Adipocyte (in vitro differentiated cells): ENCODE measurements at regions not wholly inside any gene's neighbourhood (a gene's known extent, or its start where the extent isn't known, plus 50 kb on each side); places are given as distances from the start of the nearest gene placed in this dataset.
A peak's percentile ranks its signal among the peaks of the same experiment; 100 is the strongest.

Experiments used
- DNase-seq: peaks from one replicate; pipeline ENCODE4 v3.0.0-alpha.2; 2015; ENCODE audit warnings: low read depth
- H3K27me3 ChIP-seq: replicated peaks from 2 replicates; pipeline ENCODE4 v1.7.0; 2013; ENCODE audit warnings: mild to moderate bottlenecking, low read length, moderate library complexity; ENCODE audit not compliant: control insufficient read depth, insufficient read depth
- H3K36me3 ChIP-seq: 2 replicates; pipeline ENCODE4 v1.7.0; 2013; ENCODE audit warnings: low read length, mild to moderate bottlenecking, moderate library complexity; ENCODE audit not compliant: control insufficient read depth, insufficient read depth, severe bottlenecking
- H3K4me1 ChIP-seq: 2 replicates; pipeline ENCODE4 v1.7.0; 2013; ENCODE audit warnings: mild to moderate bottlenecking, low read length, moderate library complexity; ENCODE audit not compliant: control insufficient read depth, insufficient read depth
- H3K4me3 ChIP-seq: 2 replicates; pipeline ENCODE4 v1.7.0; 2013; ENCODE audit warnings: mild to moderate bottlenecking, low read length, moderate library complexity
- H3K9ac ChIP-seq: 2 replicates; pipeline ENCODE4 v1.7.0; 2013; ENCODE audit warnings: mild to moderate bottlenecking, low read length, moderate library complexity
- H3K9me3 ChIP-seq: 2 replicates; pipeline ENCODE4 v1.7.0; 2013; ENCODE audit warnings: mild to moderate bottlenecking, low read length, moderate library complexity; ENCODE audit not compliant: control insufficient read depth

DNA sequence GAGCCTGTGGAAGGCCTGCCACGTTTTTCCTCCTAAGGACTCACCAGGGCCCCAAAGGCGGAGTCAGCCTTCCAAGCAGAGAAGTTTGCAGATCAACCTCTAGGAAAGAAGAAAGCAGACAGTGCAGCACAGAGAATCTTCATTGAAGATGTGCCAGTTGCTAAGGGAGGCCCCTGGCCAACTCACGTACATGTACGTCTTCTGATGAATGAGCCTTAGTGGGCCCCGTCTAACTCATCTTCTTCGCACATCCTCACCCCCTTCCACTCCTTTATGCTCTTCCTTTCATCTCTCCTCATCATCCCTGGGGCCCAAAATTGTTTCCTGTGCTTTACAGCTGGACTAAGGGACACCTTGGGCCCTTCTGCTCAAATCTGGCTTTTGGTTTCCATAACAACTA lies 703.0 kb upstream of the TBX3 start:
- Histone ChIP-seq H3K9me3 (no peaks in the 10 kb centered on the region), H3K9ac (no peak overlapping the region), H3K4me1 (no peaks in the 10 kb centered on the region), H3K36me3 (no peaks in the 10 kb centered on the region), H3K4me3 (no peak overlapping the region), H3K27me3 (no peaks in the 10 kb centered on the region)
- DNase-seq: no peak

DNA sequence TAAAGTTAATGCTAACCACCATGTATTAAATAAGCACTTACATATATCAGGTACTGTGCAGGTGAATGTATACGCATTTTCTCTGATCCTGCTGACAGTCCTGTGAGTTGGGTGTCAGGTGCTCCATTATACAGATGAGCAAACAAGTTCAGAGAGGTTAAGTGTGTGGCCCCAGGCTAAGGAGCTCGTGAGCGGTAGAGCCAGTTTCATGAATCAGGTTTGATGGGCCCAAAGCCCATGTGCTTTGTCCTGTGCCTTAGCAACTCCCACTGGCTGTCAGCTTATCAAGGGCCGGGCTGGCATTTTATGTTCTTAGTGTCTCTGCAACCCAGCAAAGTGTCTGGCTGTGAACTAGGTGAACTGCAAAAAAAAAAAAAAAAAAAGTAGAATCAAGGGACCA lies 701.2 kb upstream of the TBX3 start:
- Histone ChIP-seq H3K9ac (no peak overlapping the region), H3K4me3 (no peak overlapping the region), H3K36me3 (no peaks in the 10 kb centered on the region), H3K4me1 (no peaks in the 10 kb centered on the region), H3K9me3 (no peaks in the 10 kb centered on the region), H3K27me3 (no peaks in the 10 kb centered on the region)
- DNase-seq: no peak

DNA sequence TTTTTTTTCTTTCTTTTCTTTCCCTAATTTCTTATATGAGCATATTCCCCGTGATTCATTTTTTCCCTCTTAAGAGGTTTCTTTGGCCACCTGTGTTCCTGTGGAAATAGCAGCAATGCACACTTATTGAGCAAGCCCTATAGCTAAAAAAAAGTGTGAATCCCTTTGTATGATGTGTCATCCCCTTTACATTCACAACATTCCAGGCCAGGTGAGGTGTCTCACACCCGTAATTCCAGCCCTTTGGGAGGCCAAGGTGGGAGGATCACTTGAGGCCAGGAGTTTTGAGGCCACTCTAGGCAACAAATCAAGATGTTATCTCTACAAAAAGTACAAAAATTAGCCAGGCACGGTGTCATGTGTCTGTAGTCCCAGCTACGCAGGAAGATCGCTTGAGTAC lies 700.4 kb upstream of the TBX3 start:
- Histone ChIP-seq H3K27me3 (no peaks in the 10 kb centered on the region), H3K4me1 (no peaks in the 10 kb centered on the region), H3K9me3 (no peaks in the 10 kb centered on the region), H3K36me3 (no peaks in the 10 kb centered on the region), H3K4me3 (no peak overlapping the region), H3K9ac (no peak overlapping the region)
- DNase-seq: no peak

DNA sequence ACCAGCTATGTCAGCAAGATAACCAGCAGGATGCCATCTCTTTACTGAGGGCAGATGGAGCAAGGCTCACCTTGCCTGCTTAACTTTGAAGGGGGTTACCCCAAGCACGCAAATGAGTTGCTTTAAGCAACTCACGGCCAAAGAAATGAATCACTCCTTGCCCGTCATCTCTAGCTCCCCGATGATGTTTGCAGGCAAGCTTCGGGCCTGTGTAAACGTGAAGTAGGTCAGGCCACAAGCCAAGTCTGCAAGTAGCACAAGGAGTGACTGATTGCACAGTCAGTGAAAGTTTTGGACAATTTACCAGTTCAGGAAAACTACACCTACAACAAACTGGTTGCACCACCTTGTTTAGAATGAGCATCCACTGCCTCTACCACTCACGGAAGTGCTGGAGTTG lies 699.7 kb upstream of the TBX3 start:
- Histone ChIP-seq H3K9me3 (no peaks in the 10 kb centered on the region), H3K36me3 (no peaks in the 10 kb centered on the region), H3K9ac (no peak overlapping the region), H3K4me1 (no peaks in the 10 kb centered on the region), H3K27me3 (no peaks in the 10 kb centered on the region), H3K4me3 (no peak overlapping the region)
- no peak for DNase-seq

GRCh38 chr12:115382681-115383080 lies 698.7 kb upstream of the TBX3 start:
- Histone ChIP-seq H3K27me3 (no peaks in the 10 kb centered on the region), H3K4me1 (no peaks in the 10 kb centered on the region), H3K36me3 (no peaks in the 10 kb centered on the region), H3K9ac (no peak overlapping the region), H3K4me3 (no peak overlapping the region), H3K9me3 (no peaks in the 10 kb centered on the region)
- no peak for DNase-seq

DNA sequence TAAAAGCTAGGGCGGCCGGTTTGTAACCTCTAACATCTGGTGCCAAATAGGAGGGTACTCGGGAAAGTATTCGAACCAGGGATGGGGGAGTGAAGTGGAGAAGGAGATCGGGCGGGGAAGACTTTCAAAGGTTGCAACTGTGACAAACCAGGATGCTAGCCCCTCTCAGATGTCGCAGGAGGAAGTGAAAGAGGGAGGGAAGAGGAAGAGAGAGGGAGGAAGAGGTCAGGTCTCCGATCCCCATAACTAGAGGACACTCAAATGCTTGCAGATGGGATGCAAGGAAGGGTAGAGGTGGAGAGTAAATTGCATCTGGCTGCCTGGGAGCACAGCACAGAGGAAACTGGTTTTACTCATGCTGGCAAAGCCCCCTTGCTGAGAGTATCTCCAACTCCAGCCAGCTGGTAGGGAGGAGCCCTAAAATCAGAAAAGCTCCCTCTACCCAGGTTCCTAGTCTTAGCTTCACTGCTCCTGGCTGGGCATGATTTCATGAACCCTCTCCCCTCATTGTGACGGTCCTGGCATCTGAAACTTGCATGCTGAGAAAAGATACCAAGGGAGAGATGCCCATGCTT lies 696.7 kb upstream of the TBX3 start:
- no peak overlapping the region for H3K4me3 ChIP-seq
- no peak overlapping the region for H3K9ac ChIP-seq
- peaks cover 5% of the 10 kb centered on the region for H3K4me1 ChIP-seq
- H3K9me3 ChIP-seq: no peaks in the 10 kb centered on the region
- H3K27me3 ChIP-seq: no peaks in the 10 kb centered on the region
- H3K36me3 ChIP-seq: no peaks in the 10 kb centered on the region
- DNase-seq: no peak

DNA sequence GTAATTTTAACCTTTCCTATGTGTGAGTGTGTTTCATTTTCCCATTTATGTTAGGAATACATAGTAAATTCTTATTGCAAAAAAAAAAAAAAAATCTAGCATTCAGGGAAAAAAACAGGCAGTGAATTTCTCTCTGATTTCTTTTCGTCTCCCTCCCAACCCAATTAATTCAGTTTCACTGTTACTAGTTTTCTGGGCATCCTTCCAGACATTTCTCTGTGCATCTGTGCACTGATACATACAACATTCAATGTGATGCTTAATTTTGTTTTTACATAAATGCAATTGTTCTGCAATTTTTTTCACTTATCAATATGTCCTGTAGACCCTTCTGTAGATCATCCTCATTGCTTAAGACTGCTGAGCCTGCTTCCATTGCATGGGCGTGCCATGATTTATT lies 694.3 kb upstream of the TBX3 start:
- peaks cover 8% of the 10 kb centered on the region for H3K4me1 ChIP-seq
- H3K27me3 ChIP-seq: no peaks in the 10 kb centered on the region
- no peaks in the 10 kb centered on the region for H3K9me3 ChIP-seq
- H3K9ac ChIP-seq: no peak overlapping the region
- no peak for DNase-seq
- H3K4me3 ChIP-seq: no peak overlapping the region
- H3K36me3 ChIP-seq: no peaks in the 10 kb centered on the region

- Histone ChIP-seq H3K9ac (no peak overlapping the region), H3K27me3 (no peaks in the 10 kb centered on the region), H3K4me3 (no peak overlapping the region), H3K4me1 (peaks cover 8% of the 10 kb centered on the region), H3K36me3 (no peaks in the 10 kb centered on the region), H3K9me3 (no peaks in the 10 kb centered on the region)
- no peak for DNase-seq
These were observed 693.8 kb upstream of the TBX3 start for GRCh38 chr12:115377779-115378178.

- Histone ChIP-seq H3K9me3 (no peaks in the 10 kb centered on the region), H3K9ac (no peak overlapping the region), H3K27me3 (no peaks in the 10 kb centered on the region), H3K4me3 (no peak overlapping the region), H3K4me1 (peaks cover 8% of the 10 kb centered on the region), H3K36me3 (no peaks in the 10 kb centered on the region)
- no peak for DNase-seq
These were observed 693.3 kb upstream of the TBX3 start for GRCh38 chr12:115377230-115377629.

DNA sequence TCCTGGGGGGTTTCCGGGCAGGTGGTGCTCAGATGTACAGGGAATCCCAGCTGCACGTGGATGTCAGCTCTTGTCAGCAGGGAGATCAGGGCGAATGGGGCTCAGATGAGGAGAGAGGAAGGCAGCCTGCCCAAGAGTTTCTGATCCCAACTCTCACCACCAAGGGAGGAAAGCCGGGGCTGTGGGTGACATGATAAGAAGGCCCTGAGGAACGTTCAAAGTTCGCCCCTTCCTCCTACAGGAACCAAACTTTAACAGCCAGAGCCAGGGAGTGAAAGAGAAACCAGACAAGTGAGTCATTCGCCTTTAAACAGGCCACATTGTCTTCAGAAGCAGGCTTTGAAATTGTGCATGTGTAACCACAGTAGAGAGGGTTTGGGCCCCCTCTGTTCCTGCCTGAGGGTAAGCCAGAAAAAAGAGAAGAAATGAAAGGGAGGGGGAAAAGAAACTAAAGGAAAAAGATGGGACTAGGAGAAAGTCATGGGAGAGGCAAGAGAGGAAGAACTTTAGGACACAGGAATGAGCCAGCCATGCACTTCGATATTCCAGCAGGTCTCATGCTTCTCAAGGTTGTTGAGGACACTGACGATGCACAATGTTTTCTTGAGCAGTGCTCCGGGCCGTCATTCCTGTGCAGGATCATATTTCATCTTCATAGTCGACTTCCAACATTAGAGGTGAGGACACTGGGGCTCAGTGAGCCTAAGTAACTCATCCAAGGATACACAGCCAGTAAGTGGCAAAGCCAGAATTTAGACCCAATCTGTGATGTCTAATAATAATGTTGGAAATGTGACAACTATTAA lies 691.4 kb upstream of the TBX3 start:
- Histone ChIP-seq H3K27me3 (no peaks in the 10 kb centered on the region), H3K4me3 (no peak overlapping the region), H3K9ac (no peak overlapping the region), H3K4me1 (peaks cover 8% of the 10 kb centered on the region), H3K36me3 (no peaks in the 10 kb centered on the region), H3K9me3 (no peaks in the 10 kb centered on the region)
- DNase-seq: peak; percentile 83

DNA sequence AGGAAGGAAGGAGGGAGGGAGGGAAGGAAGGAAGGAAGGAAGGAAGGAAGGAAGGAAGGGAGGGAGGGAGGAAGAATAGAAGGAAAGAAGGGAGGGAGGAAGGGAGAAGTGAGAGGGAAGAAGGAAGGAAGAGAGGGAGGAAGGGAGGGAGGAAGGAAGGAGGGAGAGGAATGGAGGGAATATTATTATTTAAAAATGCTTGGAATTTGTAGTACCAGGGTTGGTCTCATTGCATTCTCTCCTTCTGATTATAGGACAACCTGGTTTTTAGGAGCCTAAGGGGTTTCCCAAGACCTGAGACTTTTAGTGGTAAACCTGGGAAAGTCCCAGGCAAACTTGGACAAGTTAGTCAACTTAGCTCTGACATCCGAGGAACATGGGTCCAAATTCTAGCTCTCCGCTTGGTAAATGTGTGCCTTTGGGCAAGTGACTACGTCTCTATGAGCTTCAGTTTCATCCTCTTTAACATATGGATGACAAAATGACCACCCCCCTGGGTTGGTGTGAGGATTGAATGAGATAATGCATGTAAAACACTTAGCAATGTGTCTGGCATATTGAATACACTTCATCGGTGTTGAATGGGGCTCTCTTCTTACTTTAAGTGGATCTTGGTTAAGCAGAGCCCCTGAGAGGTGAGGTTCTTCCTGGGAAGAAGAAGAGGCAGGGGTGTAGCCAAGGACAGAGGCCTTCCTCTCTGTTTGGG lies 690.7 kb upstream of the TBX3 start:
- no peak overlapping the region for H3K9ac ChIP-seq
- no peak for DNase-seq
- no peaks in the 10 kb centered on the region for H3K36me3 ChIP-seq
- no peaks in the 10 kb centered on the region for H3K9me3 ChIP-seq
- peaks cover 8% of the 10 kb centered on the region for H3K4me1 ChIP-seq
- H3K27me3 ChIP-seq: no peaks in the 10 kb centered on the region
- no peak overlapping the region for H3K4me3 ChIP-seq
